ENCODE measurements at regions not wholly inside any gene's neighbourhood (a gene's known extent, or its start where the extent isn't known, plus 50 kb on each side); places are given as distances from the start of the nearest gene placed in this dataset.

DNA sequence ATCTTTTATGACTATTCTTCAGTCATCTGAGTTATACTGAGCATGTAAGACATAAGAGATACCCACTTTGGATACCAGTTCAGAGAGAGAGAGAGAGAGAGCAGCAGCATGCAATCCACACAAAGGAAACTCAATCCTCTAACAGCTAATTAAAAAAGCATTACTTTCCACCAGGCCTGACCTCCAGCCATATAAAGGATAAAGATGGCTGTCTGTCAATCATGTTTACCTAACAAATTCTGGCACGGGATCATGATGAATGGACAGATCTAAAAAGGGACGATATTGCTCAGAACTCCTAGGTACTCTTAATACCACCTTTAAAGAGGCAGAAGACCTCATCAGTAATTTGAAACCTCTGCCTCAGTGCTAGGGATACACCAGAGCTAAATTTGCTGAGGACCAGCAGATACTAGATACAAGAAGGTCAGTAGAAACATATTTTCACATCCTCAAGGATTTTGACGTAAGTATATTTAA lies 159.2 kb downstream of the RPS12 start:
- no peak for DNase-seq (ENCODE audit: low spot score)

DNA sequence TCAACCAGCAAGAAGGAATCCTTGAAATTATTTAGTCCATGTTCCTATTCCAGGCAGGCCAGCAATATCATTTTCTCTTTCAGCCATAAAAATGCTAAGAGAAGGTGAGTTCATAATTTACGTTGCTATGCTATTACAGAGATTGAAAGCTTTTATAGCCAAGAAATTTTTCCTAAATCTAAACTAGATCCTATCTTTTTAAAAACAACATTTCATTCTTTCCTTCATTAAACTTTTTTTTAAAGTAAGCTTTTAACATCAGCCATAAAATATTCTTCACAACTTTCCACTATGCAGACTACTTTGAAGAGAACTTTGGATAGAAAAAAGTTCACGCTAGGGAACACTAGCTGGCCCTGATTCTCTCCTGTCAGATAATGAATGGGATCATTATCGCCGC lies 159.8 kb downstream of the RPS12 start:
- DNase-seq (ENCODE audit: low spot score), result no peak

DNA sequence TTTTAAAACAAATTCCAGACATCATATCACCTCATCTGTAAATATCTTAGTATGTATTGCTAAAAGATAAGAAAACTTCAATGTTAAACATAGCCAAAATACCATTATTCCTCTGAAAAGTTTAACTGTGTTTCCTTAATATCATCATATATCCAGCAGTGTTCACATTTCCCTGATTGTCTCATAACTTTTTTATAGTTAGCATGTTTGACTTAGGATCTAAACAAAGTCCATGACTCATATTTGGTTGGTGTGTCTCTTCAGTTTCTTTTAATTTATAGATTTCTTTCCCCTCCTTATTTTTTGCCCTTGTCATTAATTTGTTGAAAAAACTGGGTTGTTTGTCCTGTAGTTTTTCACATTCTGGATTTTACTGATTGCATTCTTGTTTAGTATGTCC lies 163.0 kb downstream of the RPS12 start:
- no peak for DNase-seq (ENCODE audit: low spot score)

DNA sequence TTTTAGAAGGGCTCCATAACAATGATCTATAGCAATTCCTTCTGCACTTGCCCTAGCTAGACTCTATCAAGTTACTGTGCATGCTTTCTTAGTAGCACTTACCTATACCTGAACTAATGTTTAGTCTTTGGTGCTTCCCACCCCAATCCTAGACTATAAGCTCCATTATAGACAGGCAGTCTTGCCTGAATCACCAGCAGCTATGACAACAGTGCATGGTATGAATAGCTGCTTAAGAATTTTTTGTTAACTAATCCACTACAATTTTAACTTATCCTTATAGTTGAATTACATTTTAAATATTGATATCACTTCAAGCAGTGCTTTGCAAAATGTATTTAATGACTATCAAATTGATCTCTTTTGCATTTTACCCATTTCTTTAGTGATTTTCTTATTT lies 164.3 kb downstream of the RPS12 start:
- no peak for DNase-seq (ENCODE audit: low spot score)

DNA sequence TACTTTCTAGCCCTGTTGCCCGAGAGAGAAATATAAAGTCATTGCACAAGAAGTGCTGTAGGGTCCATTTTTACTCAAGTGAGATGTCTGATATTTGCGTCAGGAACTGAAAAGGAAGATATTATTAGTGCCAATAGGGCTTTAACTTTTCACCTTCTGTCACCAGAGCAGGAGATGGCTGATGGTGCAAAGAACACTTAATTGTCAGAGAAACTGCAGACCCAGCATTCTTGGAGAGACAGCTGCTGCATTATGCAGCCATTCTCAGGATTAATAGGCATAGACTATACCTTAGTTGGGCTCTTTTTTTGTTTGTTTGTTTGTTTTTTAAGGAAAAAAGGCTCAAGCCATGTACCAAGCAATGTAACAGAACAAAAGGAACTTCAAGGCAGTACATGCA lies 179.4 kb downstream of the RPS12 start:
- DNase-seq (ENCODE audit: low spot score), result no peak

DNA sequence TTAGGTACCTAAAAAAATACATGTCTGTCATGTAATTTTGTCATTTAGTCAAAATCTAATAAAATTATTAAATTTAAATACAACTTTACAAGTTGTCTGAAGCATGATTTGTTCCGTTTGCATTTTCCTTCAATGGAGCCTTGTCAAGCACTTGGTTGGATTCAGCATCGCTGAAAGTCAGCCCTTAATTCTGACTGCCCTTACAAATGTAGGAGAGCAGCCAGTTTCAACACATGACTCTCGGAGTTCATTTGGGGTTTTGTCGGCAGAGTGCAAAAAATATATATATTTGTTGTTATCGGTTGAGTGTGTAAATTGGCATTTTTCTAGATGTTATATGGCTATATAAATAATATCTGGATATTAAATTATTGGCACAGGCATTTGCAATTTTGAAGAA lies 180.6 kb downstream of the RPS12 start:
- DNase-seq (ENCODE audit: low spot score), result no peak

DNA sequence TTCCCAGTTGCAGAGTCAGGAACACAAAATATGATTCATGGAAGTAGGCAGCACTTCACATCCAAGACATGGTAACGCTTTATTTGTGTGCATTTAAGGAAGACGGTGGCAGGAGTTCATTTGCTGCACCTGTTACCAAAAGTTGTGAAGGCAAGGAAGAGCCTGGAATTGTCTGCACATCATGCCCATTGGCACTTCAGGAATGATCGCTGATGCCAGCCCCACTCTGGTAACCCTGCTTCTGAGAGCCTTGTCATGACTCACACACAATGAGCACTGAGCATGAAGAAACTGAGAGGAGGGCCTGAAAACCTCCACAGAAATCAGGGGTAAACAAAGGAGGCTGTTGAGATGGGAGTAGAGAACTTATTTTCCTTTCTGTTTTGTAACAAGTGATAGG lies 181.1 kb downstream of the RPS12 start:
- no peak for DNase-seq (ENCODE audit: low spot score)

DNA sequence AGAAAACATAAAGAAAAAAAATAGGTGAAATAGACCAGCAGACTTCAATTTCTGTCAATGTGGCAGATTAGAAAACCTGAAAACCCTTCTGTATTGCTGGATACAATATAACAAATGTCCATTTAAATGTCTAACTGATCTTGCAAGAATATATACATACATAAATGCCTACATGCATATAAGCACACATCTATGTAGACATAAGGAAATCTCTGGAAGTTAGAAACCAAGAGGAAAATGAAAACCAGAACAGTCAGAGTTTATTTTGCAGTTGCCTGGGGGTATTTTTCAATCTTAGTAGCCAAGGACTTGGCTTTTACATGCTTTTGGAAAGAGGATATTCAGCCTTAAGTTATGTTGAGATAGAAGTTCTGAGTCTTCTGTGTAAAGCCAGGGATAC lies 184.0 kb downstream of the RPS12 start:
- DNase-seq (ENCODE audit: low spot score), result no peak

DNA sequence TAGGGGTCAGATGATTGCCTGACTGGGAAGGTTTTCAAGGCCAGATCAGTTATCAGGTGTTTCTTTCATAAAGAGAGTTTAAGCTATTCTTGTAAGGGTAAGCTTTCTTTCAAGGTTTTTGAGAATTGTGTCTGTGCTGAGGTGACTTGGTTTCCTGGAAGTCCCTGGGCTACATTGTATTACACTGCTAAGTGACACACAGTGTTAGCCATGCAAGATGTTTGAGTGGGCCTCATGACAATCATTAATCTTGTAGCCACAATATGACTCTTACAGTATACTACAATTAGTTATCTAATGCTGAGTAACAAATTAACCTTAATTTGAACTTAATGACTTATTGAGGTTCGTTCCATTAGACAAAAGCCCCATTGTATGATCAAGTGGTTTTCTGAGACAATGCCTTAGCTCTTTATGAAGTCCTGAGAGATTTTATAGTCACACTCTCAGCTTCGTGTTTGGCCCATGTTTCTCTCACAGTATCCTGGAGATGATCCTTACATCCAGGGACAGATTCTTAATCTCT lies 186.7 kb downstream of the RPS12 start:
- DNase-seq (ENCODE audit: low spot score), result no peak

DNA sequence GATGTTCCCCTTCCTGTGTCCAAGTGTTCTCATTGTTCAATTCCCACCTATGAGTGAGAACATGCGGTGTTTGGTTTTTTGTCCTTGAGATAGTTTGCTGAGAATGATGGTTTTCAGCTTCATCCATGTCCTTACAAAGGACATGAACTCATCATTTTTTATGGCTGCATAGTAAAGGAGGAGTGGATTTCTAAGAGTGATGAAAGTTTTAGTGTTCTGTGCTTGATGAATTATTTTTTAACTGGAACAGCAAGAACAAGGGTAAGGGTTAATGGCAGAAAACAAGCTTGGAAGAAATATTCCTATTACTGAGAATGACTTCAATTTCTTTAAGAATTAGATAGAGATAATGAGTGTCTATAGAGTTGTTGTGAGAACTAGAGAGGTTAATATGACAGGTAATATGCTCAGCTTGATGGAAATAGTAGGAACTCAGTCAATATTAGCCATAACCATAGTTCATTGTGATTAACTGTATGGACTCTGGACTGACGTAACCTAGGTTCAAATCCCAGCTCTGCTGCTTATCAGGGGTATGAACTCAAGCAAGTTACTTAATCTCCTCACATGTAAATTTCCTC lies 190.0 kb downstream of the RPS12 start:
- no peak for DNase-seq (ENCODE audit: low spot score)

DNA sequence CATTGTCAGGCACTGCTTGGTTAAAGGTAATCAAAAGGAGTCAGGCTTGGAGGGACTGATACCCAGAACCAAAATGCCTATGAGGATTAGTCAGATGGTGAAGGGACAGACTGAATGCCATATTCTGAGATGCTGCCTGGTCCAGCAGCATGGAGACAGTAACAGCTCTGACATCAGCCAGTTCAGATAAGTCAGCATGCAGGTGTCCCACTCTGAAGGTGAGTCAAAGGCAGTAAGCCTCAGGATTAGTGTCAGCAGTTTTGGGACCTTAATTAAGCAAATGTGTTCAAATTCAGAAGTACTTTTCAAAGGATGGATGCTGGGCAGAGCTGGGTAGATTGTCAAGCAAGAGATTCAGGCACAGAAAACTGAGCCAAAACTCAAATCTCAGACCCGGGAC lies 198.4 kb downstream of the RPS12 start:
- no peak for DNase-seq (ENCODE audit: low spot score)

DNA sequence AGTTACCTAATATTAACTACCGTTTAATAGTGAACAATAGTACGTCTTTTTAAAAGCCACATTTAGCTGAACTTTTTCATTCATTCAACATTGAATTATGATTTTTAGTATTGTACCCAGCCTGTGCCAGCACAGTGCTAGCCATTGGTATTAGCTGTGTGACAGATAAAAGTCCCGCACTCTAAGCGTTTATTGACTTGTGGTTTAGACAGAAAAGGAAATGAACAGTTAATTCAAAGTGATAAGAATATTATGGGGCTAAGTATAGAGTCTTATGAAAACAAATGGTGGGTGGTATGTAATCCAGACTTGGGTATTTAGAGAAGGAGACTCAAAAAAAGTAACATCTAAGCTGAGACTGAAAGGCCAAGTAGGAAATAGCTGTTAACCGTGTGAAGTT lies 202.3 kb downstream of the RPS12 start:
- DNase-seq (ENCODE audit: low spot score), result no peak

DNA sequence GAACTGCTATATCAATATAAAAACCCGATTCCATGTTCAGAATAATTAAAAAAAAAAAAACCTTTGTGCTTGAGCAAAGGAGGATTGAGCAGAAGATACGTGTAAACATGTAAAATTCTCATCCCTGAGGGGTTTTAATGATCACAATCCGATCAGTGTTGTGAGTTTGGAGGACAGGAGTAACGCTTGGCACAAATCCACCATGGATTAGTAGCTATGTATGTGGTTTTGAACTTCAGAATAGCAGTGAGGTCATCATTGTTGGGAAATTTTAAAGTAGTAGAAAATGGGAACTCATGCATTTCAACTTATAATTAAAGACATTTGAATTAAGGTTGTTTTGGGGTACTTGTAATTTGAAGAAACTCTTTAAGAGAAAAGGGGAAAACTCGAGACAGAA lies 203.2 kb downstream of the RPS12 start:
- DNase-seq (ENCODE audit: low spot score), result no peak

DNA sequence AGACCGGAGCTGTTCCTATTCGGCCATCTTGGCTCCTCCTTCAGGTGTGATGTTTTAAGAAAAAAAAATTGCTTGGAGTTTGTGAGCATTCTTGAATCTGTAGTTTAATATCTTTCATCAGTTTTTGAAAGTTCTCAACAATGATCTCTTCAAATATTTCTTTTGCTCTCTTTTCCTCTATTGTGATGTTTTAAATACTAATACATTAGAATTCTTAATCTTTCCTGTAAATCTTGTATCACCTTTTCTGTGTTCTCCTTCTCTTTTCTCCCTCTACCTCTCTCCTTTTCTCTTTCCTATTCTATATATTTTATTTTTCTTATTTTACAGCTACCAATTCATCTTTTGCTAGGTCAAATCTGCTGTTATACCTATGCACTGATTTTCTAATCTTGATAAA lies 212.3 kb downstream of the RPS12 start:
- DNase-seq (ENCODE audit: low spot score), result no peak

DNA sequence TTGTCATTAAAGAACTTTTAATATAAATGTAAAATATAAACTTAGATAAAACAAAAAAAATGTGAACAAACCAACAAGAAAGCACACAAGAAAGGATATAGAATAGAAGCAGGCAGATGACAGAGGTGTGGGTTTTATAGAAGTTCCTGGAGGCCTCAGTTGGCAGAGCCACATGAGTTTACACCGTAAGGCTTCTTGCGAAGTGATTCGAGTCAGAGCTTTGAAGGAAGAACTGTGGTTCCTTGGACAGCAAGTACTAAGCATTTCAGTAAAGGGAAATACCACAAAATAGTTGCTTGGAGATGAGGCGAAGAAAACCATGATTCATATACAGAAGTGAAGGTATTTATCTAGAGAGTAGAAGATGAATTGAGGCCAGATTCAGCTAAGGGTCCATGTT lies 207.9 kb upstream of the EYA4 start:
- no peak for DNase-seq (ENCODE audit: low spot score)

DNA sequence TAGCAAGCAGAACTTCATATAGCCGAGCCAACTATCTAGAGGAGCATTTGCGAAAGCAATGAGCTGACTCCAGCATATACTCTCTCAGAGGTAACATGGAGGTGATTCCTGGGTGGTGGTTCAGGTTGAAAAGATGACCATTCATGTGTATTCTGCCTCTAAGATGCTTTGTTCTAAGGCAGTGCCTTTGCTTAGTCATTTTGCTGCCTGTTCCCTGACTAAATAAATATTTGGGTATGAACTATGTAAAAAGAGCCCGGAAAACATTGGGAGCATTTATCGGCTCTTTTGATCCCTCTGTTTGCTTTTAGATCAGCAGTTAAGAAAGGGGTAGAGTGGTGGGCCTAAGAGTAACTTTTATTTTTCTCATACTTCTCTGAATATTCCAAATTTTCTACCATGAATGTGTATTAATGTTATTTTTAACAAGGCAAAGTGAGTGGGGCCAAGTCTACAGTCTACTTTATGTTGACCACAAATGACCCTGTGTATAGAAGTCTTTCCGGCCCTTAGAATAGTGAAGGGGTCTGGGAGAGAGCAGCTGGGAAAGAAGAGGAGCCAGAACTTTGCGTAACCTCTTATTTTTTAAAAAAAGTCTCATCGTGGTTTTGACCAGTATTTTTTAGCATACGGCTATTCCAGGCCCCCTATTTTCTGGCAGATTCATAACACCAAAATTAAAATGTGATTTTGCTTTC lies 206.5 kb upstream of the EYA4 start:
- no peak for DNase-seq (ENCODE audit: low spot score)

DNA sequence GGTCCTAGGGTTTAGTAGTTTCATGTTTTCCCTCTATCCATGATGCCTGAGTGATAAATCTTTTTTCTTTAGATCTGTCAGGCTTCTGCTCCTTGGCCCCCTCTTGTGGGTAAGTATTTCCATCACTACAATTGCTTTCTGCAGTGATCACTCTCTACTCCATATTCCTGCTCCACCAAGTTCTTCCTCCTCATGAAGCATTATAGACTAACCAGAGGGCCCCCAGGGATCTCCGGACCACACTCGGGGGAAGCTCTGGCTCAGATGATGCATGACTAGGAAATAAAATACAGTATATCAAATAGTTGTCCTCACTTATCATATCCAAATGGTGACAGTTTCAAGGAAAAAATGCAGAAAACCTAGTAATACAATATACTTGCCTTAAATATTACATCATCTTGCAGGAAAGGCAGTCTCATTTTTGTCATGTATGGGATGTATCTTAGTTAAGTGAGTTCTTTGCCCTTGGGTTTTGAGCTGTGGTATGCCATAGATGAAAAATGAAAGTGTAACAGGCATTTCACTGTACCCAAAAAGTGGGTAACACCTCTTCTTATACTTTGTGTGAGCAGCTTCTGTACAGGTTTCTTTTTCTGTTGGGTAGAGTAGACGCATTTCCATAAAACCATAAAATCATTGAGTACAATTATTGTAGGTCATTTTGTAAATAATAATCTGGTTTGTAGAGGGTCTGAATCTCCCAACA lies 200.9 kb upstream of the EYA4 start:
- DNase-seq (ENCODE audit: low spot score), result peak; percentile 30

DNA sequence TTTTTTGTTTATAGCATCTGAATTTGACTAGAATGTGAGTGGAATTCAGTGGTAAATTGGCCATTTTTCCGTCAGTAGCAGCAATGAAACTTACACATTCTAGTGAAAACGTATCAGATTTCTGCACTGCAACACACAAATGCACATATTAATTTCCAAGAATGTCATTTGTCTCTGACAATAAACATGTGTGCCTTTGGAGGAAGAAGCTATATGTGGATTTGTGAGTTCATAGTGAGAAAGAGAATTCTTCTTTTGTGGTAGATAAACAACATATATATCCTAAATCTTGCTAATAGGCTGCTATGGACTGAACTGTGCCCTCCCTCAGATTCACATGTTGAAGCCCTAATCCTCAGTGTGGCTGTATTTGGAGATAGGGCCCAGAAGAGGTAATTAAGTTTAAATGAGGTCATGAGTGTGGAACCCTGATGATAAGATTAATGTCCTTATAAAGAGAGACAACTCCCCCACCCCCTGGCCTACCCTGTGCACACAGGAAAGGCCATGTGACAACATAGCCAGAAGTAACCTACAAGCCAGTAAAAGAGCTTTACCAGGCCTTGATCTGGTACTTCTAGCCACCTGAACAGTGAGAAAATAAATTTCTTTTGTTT lies 200.2 kb upstream of the EYA4 start:
- DNase-seq (ENCODE audit: low spot score), result no peak

DNA sequence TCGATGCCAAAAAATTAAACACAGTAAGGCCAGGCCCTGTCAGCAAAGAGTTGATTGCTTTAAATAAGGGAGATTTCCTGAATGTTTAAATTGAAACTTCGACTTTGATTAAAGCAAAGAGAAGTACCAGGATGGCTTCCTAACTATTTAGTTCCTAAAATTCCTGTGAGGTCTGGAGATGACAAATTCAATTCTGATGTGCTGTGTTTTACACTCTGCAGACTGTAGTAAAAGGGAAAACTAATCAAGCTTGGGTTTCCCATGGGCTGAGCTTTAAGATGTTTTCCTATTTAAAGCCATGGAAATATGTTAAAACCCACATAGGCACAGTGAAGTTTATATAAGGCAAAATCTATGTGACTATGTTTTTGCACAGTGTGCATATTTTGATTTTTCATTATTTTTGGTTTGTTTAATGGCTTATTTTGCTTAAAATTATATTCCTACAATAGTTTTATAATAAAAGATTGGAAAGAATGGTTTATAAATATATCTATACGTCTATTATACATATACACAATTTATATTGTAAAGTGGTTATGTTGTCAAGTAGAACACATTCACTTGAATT lies 198.5 kb upstream of the EYA4 start:
- no peak for DNase-seq (ENCODE audit: low spot score)

DNA sequence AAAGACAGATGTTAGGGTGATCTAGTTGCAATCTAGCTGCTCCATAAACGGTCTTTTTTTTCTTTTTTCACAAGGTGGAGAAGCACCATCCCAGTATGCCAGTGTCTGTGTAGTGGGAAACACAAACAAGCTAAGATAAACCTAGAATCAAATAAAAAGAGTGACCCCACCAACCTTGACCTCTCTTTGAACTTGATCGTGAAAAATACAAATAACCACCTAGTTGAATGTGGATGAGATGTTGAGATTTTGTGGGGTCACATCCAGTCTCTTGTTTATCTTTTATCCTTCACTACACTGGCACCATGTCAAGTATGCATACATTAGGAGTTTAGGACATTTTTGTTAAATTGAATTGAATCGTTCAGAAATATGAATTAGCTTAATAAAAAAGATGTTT lies 194.6 kb upstream of the EYA4 start:
- DNase-seq (ENCODE audit: low spot score), result no peak

DNA sequence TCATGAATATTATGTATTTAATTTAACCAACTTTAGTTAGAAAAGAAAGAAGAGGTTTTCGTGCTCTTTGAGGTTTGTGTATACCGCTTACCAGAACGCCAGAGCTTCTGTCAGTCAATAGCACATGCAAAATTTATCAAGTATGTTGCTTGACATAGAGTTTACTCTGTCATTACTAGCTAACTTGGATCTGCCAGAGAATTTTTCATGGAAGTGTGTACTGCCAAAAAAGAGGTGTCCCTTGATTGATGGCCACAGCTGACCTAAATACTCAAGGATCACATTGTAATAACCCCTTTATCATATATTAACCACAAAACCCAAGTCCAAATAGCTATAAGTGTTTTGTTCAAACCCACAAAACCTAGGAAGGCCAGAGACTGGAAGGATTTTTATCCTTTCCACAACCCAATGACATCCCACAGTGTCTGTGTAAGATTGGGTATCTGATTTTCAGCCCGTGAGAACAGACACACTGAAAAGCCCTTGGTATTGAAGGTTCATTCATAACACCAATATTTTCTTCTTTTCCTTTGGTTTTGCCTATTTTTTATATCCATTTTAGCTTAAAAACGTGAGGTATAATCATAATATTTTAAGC lies 194.0 kb upstream of the EYA4 start:
- DNase-seq (ENCODE audit: low spot score), result no peak

DNA sequence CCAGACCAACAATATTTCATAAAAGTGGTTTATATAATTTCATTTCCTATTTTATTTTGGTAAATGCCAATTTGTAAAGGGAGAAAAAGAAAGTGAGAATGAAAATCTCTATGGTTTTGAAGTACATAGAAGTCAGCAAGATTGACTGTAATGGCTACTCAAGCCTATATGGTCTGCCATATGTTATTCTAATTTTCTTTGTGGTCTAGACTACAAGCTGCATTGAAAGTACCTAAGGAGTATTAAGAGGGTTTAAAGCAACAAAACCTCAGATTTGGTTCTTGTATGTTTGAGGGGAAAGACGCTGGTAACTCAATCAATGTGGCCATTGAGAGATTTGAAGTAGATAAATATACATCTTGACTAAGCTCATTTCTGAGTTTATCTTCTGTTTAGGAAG lies 193.5 kb upstream of the EYA4 start:
- no peak for DNase-seq (ENCODE audit: low spot score)
